ENCODE measurements at regions not wholly inside any gene's neighbourhood (a gene's known extent, or its start where the extent isn't known, plus 50 kb on each side); places are given as distances from the start of the nearest gene placed in this dataset.

DNA sequence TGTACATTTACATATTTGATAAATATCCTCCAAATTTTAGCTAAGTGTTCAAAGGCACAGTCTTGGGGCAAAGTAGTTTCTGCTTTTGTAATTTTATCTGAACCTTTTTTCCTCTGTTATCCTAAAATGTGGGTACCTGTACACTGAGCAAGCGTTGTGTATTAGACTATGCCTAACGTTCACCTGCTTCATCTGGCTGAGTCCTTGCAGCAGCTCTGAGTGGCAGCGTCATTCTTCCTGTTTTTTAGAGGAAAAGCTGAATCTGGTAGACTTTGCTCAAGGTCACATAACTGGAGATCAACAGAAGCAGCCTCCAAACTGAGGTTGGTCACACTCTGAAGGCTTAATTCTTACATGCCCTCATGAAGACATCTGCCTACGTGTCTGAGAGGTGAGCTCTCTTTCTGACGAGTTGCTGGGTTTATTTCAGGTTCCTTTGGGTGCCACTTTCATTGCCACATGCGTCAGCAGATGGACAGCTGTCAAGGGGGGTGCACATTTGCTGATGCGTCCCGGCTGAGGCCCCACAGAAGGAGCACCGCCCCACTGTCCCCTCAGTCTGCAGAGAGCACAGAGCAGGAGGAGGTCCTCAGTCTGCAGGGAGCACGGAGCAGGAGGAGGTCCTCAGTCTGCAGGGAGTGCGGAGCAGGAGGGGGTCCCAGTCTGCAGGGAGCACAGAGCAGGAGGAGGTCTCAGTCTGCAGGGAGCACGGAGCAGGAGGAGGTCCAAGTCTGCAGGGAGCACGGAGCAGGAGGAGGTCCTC lies 406.5 kb upstream of the SHH start:
- no peak for DNase-seq

DNA sequence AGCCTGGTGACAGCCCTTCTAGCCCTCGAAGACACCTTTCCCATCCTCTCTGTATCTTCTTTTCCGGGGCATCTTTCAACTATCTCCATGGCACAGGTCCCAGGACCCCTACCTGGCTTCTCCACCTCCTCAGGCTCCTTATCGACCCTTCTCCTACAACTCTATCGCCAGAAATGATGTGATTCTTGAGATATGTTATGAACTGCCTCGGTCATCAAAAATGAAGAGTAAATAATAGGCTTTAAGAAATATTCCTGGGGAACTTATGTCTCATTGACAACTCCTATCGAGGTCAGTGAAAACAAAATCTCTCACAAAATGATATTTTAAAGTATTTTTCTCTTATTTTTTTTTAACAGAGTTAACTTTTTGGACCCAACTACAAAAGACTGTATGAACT lies 405.5 kb upstream of the SHH start:
- DNase-seq = no peak

DNA sequence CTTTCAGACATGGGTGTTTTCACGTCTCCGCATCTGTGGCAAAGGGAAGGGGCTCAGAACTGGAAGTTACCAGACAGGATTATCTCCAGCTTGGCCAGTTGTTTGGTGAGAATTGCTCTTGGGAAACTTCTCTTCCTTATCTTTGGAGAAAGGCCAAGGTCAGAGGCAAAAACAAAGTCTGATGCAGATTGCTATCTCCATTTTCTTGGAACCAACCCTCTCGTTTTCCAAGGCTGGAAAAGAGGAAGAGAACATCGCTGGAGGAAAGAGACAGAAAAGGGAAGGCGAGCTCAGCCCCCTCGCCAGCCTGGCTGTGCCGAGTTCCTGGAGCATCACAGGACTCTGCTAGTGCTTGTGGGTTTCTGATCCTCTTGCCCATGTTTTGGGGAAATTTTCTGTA lies 396.8 kb upstream of the SHH start:
- DNase-seq = no peak

DNA sequence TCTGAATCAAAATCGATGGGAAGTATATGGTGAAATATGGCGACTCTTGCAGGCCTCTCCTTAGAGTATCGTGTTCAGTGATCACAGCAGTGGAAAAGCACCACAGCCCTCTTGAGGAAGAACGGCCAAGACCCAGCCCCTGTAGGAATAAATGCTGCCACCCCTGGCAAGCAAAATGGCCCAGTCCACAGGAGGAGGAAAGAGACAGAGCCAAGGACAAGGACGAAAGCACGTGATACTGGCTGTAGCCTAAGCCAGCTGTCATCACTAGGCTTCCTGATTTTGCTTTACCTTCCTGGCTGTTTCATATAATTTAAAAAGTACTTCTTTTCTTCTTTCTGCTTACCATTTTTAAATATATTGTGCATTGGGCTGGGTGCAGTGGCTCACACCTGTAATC lies 395.0 kb upstream of the SHH start:
- no peak for DNase-seq

DNA sequence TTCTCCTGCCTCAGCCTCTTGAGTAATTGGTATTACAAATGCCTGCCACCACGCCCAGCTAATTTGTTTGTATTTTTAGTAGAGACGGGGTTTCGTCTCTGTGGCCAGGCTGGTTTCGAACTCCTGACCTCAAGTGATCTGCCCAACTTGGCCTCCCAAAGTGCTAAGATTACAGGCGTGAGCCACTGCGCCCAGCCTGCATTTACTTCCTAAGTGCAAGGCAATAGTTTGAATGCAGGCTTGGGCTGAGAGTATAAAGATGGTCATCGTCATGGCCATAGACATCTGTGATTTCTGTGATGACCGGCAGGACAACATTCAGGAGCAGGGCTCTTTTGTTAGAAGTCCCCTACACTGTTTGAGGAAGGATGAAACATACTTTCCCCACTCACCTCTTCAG lies 393.9 kb upstream of the SHH start:
- no peak for DNase-seq

DNA sequence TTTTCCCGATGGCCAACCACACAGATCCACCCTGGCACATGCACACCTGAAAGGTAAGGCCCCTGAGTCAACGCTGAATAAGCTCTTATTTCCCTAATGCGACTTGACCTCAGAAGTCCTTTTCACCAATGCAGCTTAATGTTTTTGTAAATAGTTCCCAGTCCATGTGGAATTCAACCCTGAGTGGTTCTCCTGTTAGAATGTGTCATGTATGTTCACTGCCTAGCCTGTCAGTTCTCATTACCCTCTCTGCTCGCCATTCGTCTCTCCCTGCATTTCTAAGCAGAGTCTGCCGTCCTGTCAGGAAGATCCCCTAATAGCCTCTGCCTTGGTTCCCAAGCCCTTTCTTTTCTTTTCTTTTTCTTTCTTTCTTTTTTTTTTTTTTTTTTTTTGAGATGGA lies 392.6 kb upstream of the SHH start:
- DNase-seq = no peak

DNA sequence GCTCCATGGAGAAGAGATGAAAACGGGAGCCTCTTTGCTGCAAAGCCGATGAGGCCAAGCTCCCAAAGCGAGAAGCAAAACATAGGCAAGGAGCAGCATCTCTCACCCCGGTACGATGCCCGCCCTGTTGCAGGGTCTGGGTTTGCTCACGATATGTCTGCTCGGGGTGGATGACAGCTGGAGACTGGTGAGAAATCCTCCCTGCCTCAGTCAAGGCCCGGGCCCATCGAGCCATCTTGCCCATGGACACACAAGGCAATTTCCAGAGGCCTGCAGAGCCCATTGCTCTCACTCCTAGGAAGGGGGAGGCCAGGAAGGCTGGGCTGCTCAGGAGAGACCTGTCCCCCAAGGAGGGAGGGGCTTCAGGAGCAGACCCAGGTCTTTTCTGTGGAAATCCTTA lies 391.7 kb upstream of the SHH start:
- no peak for DNase-seq

DNA sequence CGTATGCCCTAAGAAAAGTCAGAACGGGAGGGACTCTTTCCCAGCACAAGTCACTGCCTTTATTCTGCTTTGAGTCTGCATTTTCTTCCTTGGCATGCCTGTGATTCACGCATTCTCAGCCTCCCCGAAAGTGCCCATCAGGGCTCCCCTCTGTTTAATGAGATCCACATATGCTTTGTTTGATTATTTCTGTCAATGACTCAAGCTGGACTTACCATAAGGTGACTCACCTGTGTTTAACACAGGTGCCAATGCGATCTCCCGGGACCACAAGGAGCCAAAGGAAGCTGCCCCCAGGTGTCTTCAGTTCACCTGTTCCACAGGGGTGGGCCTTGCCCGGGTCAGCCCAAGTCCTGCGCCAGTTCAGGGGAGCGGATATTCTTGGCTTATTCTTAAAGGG lies 386.0 kb upstream of the SHH start:
- DNase-seq = no peak

DNA sequence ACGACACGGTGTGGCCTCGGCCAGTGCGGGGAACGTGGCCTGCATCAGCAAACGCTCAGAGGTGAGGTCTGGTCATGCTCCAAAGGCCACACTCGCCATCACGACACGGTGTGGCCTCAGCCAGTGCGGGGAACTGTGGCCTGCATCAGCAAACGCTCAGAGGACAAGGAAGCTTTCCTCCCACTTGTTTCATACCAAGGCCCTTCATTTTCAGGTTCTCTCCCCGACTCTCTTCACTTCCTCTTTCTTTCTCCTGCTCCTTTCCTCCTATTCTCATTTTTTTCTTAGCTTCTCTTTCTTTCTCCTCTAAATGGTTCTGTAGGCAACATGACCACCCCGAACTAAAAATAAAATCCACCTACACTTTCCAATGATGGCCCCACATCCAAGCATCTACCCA lies 384.4 kb upstream of the SHH start:
- DNase-seq = no peak

DNA sequence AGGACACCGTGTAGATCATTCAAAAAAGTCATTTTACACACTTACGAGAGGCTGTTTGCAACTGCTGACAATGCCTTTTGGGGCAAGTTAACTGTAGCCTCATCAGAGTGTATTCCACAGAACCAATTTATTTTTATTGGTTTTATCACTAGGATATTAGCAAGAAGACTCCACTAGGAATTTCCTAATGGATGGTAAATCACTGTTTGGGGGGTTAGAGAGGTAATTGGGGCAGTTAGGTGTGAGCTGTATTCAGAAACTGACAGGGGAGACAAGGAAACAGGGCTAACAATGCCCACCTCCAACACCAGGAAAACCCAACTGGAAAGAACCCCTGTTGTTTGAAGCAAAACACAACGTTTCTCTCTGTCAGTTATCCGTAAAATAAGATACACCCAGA lies 383.0 kb upstream of the SHH start:
- no peak for DNase-seq

DNA sequence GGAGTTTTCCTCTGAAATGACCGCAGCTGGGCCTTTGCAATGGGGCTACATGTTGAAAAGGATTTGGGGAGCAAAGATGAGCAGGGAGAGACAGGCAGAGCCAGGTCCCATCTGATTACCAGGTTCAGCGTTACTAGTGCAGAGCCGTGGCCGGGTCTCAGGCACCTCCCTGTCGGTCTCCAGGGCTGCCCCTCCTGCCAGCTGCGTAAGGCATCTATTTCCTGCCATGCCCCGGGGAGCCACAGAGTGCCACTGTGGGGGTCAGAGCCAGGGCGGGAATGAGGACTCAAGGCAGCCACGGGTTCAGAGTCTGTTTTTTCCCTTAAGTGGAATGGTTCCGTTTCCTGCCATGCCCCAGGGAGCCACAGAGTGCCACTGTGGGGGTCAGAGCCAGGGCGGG lies 382.6 kb upstream of the SHH start:
- DNase-seq = peak; percentile 48

DNA sequence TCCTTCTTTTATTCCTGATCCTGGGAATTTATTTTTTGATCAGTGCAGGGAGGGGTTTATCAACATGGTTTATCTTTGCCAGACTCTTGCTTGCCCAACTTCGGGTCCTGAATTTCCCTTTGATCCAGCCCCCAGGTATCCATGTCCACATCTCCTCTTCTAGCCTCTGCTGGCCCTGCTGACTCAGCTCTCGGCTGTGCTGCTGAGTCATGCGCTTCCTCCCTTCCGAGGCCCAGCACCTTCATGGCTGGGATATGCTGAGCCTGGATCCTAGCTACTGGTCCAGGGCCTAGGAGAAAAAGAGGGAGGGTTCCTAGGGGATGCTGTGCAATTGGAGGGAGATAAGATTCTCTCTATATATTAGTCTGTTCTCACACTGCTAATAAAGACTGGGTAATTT lies 380.7 kb upstream of the SHH start:
- DNase-seq = no peak

DNA sequence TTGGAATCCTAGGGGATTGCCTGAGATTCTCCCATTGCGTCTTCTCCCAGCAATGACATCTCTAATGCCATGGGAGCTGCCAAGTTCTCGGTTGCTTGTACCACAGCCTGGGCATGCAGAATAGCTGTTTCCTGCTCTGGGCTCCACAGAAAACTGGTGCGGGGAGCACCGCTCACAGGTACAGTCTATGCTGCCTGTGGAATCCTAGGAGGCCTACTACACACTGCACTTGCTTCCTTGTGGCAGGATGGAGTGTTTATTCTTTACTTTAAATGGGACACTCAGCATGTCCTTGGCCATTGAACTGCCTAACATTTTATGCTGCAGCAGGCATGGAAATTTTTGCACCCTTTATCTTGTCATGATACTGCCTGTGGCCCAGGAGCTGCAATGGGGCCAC lies 378.8 kb upstream of the SHH start:
- no peak for DNase-seq

DNA sequence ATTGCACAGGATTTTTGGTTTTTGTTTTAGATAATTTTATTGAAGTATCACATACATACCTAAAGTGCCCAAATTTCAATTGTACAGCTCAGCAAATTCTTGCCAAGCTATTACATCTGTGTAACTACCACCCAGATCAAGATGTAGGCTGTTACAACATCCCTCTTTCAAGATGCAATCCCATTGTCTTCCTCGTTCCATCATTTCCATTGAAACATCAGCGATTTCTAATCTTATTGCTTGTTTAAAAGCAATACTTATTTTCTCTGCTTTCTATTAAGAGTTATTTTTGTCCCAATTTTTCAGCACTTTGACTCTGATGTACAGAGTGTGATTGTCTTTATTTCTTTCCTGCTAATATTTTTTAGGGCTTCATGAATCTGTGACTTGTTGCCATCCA lies 372.8 kb upstream of the SHH start:
- DNase-seq = no peak

DNA sequence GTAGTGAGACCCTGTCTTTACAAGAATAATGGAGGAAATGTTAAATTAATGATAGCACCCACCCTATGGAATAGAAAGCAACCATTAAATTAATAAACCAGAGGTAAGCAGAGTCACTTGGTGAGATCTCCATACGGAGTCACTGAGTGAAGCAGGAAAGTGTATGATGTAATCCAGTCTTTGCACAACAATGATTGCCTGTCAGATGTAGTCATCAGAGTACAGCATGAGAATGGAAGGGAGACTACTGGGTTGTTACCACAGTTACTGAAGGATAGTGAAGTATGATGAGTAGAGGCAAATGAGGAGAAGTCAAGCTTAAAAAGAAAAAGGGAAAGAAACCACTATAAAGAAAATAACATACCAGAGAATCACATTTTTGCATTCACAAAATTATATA lies 371.9 kb upstream of the SHH start:
- no peak for DNase-seq

DNA sequence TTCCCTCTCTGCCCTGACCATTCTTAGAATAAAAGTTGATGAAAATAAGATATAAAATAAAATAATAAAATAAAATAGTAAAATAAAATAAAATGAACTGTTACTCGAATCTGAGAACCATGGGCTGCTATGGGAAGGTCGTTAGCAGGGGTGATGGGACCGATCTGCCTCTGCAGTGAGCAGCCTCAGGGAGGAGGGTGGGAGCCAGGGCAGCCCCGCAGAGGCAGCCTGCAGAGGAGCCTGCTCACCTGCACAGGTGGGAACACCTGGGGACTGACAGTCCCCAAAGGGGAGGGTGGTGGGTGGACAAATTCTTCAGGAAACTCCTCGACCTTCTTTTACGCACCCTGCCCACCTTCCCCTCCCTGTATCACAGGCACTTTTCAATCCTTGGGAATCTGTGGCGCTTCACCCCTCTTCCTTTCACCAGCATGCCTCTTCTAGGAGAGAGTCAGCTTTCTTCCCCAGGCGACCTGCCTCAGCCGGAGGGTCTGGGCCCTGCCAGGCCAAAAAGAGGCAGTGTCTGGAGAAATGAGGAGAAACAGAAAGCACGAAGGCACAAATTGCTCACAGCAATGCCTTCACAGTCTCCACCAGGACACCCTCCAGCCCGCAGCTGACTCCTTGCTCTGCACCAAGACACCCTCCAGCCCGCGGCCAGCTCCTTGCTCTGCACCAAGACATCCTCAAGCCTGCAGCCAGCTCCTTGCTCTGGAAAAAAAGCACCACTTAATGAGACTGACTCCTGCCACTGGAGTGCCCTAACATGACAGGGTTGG lies 368.4 kb upstream of the SHH start:
- DNase-seq = no peak

DNA sequence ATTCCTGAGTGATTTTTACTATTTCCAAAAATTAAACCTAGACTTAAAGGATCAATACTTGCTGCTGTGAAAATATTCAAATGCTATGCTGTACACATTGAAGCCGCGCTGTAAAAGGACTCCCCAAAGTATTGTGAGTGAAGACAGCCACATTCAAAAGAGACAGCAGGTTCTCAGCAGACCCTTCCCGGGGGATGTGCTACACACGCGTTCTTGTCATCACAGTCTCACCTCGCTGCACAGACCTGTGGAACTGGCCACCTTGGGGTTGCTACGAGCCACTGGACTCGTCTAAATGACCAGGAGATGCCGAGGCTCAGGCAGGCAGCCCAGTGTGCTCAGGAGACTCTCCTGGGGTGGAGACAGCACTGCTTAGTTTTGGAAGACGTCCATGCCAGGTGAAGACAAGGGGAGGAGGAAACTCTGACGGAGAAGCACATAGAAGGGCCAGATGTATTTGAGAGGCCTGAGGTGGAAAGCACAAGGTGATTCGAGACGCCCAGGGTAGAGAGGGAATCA lies 367.7 kb upstream of the SHH start:
- DNase-seq = no peak

DNA sequence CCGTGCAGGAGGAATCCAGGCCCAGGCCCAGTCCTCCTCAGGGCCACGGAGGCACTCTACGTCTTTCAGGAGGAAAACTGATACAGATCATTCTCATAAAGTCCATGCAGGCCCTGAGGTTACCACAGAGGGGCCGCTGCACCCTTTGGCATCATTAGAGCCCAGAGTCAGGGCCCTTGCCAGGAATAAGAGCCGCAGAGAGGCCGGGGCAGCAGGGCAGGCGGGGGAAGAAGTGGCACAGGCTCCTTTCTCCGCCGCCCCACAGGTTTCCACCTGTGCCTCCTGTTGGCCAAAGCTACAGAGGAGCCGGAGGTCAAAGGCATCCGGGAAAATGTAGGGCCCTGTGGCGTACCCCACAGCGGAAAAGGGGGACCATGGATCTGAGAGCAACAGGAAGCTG lies 366.6 kb upstream of the SHH start:
- no peak for DNase-seq

DNA sequence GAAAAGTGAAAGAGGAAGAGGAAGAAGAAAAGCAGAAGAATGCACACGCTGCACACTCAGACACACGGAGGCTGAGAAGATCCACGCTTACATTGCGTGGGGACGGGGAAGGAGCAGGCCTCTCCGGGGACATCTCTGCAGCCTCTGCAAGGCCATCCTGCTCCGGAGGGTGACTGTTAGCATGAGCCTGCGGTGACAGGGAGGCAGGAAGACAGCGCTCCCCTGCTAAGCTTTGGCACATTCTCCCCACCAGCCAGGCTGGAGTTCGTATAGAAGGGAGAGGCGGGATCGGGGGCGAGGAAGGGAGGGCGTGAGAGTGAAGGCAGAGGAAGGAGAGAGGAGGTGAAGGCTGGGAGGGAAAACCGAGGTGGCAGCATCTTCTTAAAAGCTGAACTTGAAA lies 366.0 kb upstream of the SHH start:
- DNase-seq = no peak

DNA sequence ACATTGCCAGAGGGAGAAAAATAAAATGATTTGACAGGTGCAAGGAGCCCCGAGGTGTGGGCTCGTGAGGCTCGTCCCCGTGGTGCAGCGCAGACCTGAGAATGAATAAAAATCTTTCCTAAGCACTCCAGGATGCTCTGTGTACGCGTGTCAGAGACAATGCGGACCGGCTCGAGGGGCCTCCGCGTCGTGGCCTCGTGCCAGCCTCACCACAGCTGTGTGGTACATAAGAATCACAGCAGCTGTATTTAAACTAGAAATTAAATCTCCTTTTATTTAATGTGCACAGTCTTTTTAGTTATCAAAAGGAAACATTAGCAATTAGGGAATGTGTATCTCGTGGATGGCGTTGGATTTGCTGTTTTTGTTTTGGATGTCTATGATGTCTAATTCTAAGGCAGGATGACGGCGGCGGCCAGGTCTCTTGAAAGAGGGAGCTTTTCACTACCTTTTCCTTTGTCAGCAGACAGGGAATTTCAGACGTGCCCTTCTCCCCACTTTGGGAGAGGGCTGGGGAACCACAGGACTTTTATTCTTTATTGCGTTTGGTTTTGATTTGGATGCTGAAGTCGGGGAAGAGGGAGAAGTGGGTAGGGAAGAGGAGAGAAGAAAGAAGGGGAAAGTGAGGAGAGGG lies 365.3 kb upstream of the SHH start:
- peak; percentile 82 for DNase-seq

DNA sequence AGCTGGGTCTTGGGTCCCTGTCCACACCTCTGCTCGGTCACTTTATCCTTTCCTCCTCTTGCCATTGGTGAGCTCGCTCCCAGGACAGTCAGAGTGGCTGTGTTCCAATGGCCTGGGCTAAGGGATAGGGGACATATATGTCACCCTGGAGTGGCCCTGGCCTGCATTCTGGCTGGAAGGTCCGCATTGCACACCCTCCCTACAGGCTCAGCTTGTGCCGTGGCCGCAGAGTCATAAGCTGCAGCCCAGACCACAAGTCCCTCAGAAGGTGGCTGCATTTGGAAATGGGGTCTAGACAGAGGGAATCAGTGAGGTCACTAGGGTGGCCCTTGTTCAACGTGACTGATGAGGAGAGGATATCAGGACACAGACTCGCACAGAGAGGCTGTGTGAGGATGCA lies 363.8 kb upstream of the SHH start:
- no peak for DNase-seq

DNA sequence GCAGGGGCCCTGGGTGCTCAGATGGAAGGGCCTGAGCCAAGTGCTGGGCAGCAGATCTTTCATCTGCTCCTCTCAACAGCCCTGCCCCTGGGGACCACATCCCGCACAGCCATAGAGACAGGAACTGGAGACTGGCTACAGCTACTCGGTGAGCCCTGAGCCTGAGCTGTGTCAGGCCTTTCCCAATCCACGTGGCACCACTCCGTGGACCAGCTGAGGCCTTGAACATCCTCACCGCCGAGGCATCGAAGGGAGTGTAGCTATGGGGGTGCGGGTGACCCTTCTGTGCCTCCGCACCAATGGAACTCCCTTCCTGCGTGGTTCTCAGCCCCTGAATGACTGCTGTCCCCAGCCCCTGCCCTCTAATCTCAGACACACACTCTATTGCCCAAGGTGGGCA lies 362.7 kb upstream of the SHH start:
- DNase-seq = no peak

DNA sequence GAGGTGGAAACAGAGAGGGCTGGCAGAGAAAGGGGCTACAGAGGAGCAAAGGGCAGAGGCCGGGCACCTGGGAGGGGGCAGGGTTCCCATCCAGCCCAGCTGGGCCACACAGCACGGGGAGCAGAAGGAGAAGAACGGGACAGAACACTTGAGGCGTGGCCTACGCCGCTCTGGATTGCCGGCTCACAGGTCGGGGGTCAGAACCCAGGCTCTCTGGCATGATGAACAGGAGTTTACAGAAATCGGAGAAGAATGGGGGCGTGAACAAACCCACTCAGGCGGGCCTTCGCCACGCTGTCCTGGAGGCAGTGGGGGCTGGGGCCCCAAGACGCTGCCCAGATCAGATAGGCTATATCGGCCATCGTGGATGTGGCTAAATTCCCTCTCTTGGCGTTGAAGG lies 362.2 kb upstream of the SHH start:
- DNase-seq = no peak

DNA sequence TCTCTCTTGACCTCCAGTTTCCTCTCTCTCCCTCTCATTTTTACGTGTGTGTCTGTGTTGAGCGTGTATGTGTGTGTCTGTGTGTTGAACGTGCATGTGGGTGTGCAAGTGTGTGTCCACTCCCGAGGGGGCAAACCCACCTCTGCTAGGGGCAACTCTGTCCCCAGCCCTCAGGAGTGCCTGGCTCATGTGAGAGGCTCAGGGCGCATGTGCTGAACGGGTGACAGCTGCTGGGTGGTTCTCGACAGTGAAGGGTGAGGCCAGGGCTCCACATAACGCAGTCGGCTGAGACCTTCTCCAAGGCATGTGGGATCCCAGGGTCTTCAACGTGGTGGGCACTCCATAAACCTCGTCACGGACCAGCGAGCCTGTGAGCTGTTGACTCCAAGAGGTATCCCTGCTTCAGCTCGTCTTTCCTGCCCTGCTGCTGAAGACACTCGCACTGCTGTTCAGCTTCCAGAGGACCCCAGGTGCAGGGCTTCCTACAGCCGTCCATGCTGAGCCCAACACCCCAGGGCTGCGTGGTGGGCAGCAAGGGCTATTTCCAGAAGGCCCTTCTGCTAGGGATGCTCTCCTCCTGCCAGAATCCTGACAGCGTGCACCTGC lies 361.6 kb upstream of the SHH start:
- DNase-seq = no peak

All from NCI-H1092 (cell line).